GM21381 (cell line): ENCODE measurements at regions not wholly inside any gene's neighbourhood (a gene's known extent, or its start where the extent isn't known, plus 50 kb on each side); places are given as distances from the start of the nearest gene placed in this dataset.
"Not testable (repeated sequence)": the region's sequence is repeated elsewhere in the genome, so short reads cannot be mapped to it uniquely, and the experiment has no call there.

Experiments
- ATAC-seq: cut with Tn5 transposase; IDR thresholded peaks from one replicate; pipeline ENCODE4 v1.9.1; 2021; ENCODE audit warnings: mild to moderate bottlenecking, moderate library complexity; ENCODE audit not compliant: unreplicated experiment

GRCh38 chr3:35849496-35849895 lies 210.2 kb downstream of the ARPP21 start:
- no peak for ATAC-seq

GRCh38 chr3:35849963-35850362 lies 210.6 kb downstream of the ARPP21 start:
- ATAC-seq: no peak

GRCh38 chr3:35857004-35857403 lies 217.7 kb downstream of the ARPP21 start:
- ATAC-seq: peak; percentile 69

GRCh38 chr3:35862057-35862456 lies 222.7 kb downstream of the ARPP21 start:
- ATAC-seq: no peak

GRCh38 chr3:35864871-35865270 lies 225.5 kb downstream of the ARPP21 start:
- ATAC-seq: no peak

- ATAC-seq: no peak
These were observed 228.5 kb downstream of the ARPP21 start for GRCh38 chr3:35867791-35868190.

GRCh38 chr3:35871009-35871408 lies 231.7 kb downstream of the ARPP21 start:
- ATAC-seq: no peak

- ATAC-seq: no peak
These were observed 244.6 kb downstream of the ARPP21 start for GRCh38 chr3:35883929-35884328.

- ATAC-seq: no peak
These were observed 255.4 kb downstream of the ARPP21 start for GRCh38 chr3:35894735-35895134.

GRCh38 chr3:35899245-35899644 lies 259.9 kb downstream of the ARPP21 start:
- ATAC-seq: no peak

GRCh38 chr3:35900079-35900478 lies 260.8 kb downstream of the ARPP21 start:
- no peak for ATAC-seq

GRCh38 chr3:35908366-35909232 lies 269.3 kb downstream of the ARPP21 start:
- ATAC-seq: peak; percentile 88

GRCh38 chr3:35919160-35919559 lies 279.8 kb downstream of the ARPP21 start:
- no peak for ATAC-seq

GRCh38 chr3:35921718-35922117 lies 282.4 kb downstream of the ARPP21 start:
- ATAC-seq: no peak

- not testable (repeated sequence) for ATAC-seq
These were observed 284.7 kb downstream of the ARPP21 start for GRCh38 chr3:35924070-35924469.

- ATAC-seq: no peak
These were observed 288.1 kb downstream of the ARPP21 start for GRCh38 chr3:35927441-35927840.

GRCh38 chr3:35929158-35929557 lies 289.8 kb downstream of the ARPP21 start:
- ATAC-seq: no peak

- ATAC-seq: no peak
These were observed 292.5 kb downstream of the ARPP21 start for GRCh38 chr3:35931867-35932266.

GRCh38 chr3:35932995-35933394 lies 293.7 kb downstream of the ARPP21 start:
- no peak for ATAC-seq

- no peak for ATAC-seq
These were observed 297.2 kb downstream of the ARPP21 start for GRCh38 chr3:35936571-35936970.

- no peak for ATAC-seq
These were observed 305.8 kb downstream of the ARPP21 start for GRCh38 chr3:35944926-35945710.
